OCI-LY3 (cell line): ENCODE measurements at regions not wholly inside any gene's neighbourhood (a gene's known extent, or its start where the extent isn't known, plus 50 kb on each side); places are given as distances from the start of the nearest gene placed in this dataset.

ENCODE experiments used
- H2AFZ ChIP-seq: fragments of 200-600, 300-600 bp; shearing (Covaris generic); 2 replicates; pipeline ENCODE4 v1.6.0; 2014; ENCODE audit warnings: antibody characterized with exemption, low read depth, low read length
- H3K27ac ChIP-seq: fragments of 200-600, 300-600 bp; sonication (generic); 2 replicates; pipeline ENCODE4 v1.5.1; 2014; ENCODE audit warnings: mild to moderate bottlenecking, low read length, moderate library complexity, mixed read lengths
- H3K27me3 ChIP-seq: fragments of 200-600, 300-600 bp; sonication (generic); 2 replicates; pipeline ENCODE4 v1.6.1; 2014; ENCODE audit warnings: low read depth, low read length, mixed read lengths
- H3K36me3 ChIP-seq: fragments of 200-600, 300-600 bp; sonication (generic); replicated peaks from 2 replicates; pipeline ENCODE3; 2014; ENCODE audit warnings: low read depth, low read length, mixed read lengths
- H3K4me1 ChIP-seq: fragments of 300-600, 200-600 bp; sonication (generic); 2 replicates; pipeline ENCODE4 v1.6.1; 2014; ENCODE audit warnings: low read length, mixed read lengths
- H3K4me2 ChIP-seq: fragments of 200-600, 300-600 bp; sonication (generic); 2 replicates; pipeline ENCODE4 v1.6.1; 2014; ENCODE audit warnings: low read length, mixed read lengths
- H3K4me3 ChIP-seq: fragments of 300-600, 200-600 bp; sonication (generic); 2 replicates; pipeline ENCODE4 v1.5.1; 2014; ENCODE audit warnings: antibody characterized with exemption, mild to moderate bottlenecking, low read length, moderate library complexity
- H3K79me2 ChIP-seq: fragments of 300-600, 200-600 bp; shearing (Covaris generic); 2 replicates; pipeline ENCODE4 v1.6.1; 2014; ENCODE audit warnings: mild to moderate bottlenecking, low read length, mixed read lengths
- H3K9ac ChIP-seq: fragments of 300-600, 200-600 bp; shearing (Covaris generic); 2 replicates; pipeline ENCODE4 v1.6.0; 2014; ENCODE audit warnings: mild to moderate bottlenecking, low read length, moderate library complexity
- H3K9me3 ChIP-seq: fragments of 200-600, 300-600 bp; shearing (Covaris generic); 2 replicates; pipeline ENCODE4 v1.6.1; 2014; ENCODE audit warnings: low read length, mixed read lengths; ENCODE audit not compliant: insufficient read depth
- H4K20me1 ChIP-seq: fragments of 200-600, 300-600 bp; sonication (generic); 2 replicates; pipeline ENCODE4 v1.6.1; 2016; ENCODE audit warnings: low read length, mixed read lengths; ENCODE audit not compliant: insufficient read depth
- CTCF ChIP-seq: fragments of 200-600, 300-600 bp; sonication (generic); IDR thresholded peaks from 2 replicates; pipeline ENCODE4 v1.5.1; 2014; ENCODE audit warnings: antibody characterized with exemption, low read length, low read depth
- EZH2phosphoT487 ChIP-seq: fragments of 200-600 bp; shearing (Covaris generic); IDR thresholded peaks from 2 replicates; pipeline ENCODE4 v1.6.1; 2018; ENCODE audit warnings: antibody characterized with exemption, mixed run types, low read depth

GRCh38 chr3:170752571-170753155 lies 117.3 kb downstream of the RPL22L1 start:
- Histone ChIP-seq H3K27me3 (peaks cover 73% of the 10 kb centered on the region), H3K4me2 (no peak overlapping the region), H3K36me3 (no peaks in the 10 kb centered on the region), H3K4me1 (no peaks in the 10 kb centered on the region), H4K20me1 (no peaks in the 10 kb centered on the region), H3K27ac (no peak overlapping the region), H3K79me2 (no peaks in the 10 kb centered on the region), H3K9me3 (no peaks in the 10 kb centered on the region), H3K9ac (no peak overlapping the region), H3K4me3 (no peak overlapping the region), H2AFZ (no peak overlapping the region)
- no peak for TF ChIP-seq EZH2phosphoT487
- no peak for TF ChIP-seq CTCF

- Histone ChIP-seq H4K20me1 (no peaks in the 10 kb centered on the region), H3K79me2 (no peaks in the 10 kb centered on the region), H3K9me3 (no peaks in the 10 kb centered on the region), H3K4me1 (no peaks in the 10 kb centered on the region), H3K36me3 (no peaks in the 10 kb centered on the region), H3K27ac (no peak overlapping the region), H3K27me3 (peaks cover 80% of the 10 kb centered on the region), H3K4me3 (no peak overlapping the region), H2AFZ (no peak overlapping the region), H3K4me2 (no peak overlapping the region), H3K9ac (no peak overlapping the region)
- TF ChIP-seq EZH2phosphoT487 (no peak), CTCF (no peak)
These were observed 118.1 kb downstream of the RPL22L1 start for GRCh38 chr3:170751899-170752293.

- Histone ChIP-seq H3K27ac (no peak overlapping the region), H3K4me2 (no peak overlapping the region), H3K36me3 (no peaks in the 10 kb centered on the region), H3K9ac (no peak overlapping the region), H3K4me1 (no peaks in the 10 kb centered on the region), H4K20me1 (no peaks in the 10 kb centered on the region), H3K27me3 (peaks cover 86% of the 10 kb centered on the region), H3K9me3 (no peaks in the 10 kb centered on the region), H3K79me2 (no peaks in the 10 kb centered on the region), H2AFZ (no peak overlapping the region), H3K4me3 (no peak overlapping the region)
- TF ChIP-seq EZH2phosphoT487, result no peak
- no peak for TF ChIP-seq CTCF
These were observed 118.7 kb downstream of the RPL22L1 start for GRCh38 chr3:170751083-170751898.

GRCh38 chr3:170750478-170750830 lies 119.5 kb downstream of the RPL22L1 start:
- no peaks in the 10 kb centered on the region for H3K79me2 ChIP-seq
- H3K27me3 ChIP-seq, result peaks cover 87% of the 10 kb centered on the region
- no peak overlapping the region for H3K27ac ChIP-seq
- no peaks in the 10 kb centered on the region for H3K9me3 ChIP-seq
- no peaks in the 10 kb centered on the region for H3K4me1 ChIP-seq
- H2AFZ ChIP-seq, result no peak overlapping the region
- TF ChIP-seq EZH2phosphoT487, result no peak
- TF ChIP-seq CTCF, result no peak
- no peak overlapping the region for H3K4me2 ChIP-seq
- no peaks in the 10 kb centered on the region for H4K20me1 ChIP-seq
- no peaks in the 10 kb centered on the region for H3K36me3 ChIP-seq
- H3K9ac ChIP-seq, result no peak overlapping the region
- no peak overlapping the region for H3K4me3 ChIP-seq
